K562 (cell line): ENCODE measurements at regions not wholly inside any gene's neighbourhood (a gene's known extent, or its start where the extent isn't known, plus 50 kb on each side); places are given as distances from the start of the nearest gene placed in this dataset.

ENCODE experiments used
- AFF4 ChIP-seq: sonication (generic); formaldehyde crosslinking; IDR thresholded peaks from 2 replicates; pipeline ENCODE4 v1.8.0; 2023; ENCODE audit warnings: mild to moderate bottlenecking, missing genetic modification reagents
- MTA3 ChIP-seq: fragments of 450-650 bp; formaldehyde crosslinking; IDR thresholded peaks from 2 replicates; pipeline ENCODE4 v1.6.1; 2017; ENCODE audit warnings: mild to moderate bottlenecking, borderline replicate concordance
- RNF2 ChIP-seq: sonication (generic); IDR thresholded peaks from 2 replicates; pipeline ENCODE4 v1.6.1; 2016
- WHSC1 ChIP-seq: IDR thresholded peaks from one replicate; pipeline ENCODE4 v1.6.1; 2012; ENCODE audit warnings: low read length, control low read depth, inconsistent platforms
- ZNF140 ChIP-seq: fragments of 250-450 bp; sonication (Bioruptor Pico); IDR thresholded peaks from 2 replicates; pipeline ENCODE4 v1.8.0; 2021; ENCODE audit warnings: moderate library complexity, mild to moderate bottlenecking, inconsistent platforms
- ZNF561 ChIP-seq: fragments of 450-650 bp; formaldehyde crosslinking; conservative IDR thresholded peaks from 2 replicates; pipeline ENCODE4 v1.4.0; 2020; ENCODE audit warnings: mild to moderate bottlenecking, moderate library complexity
- ZNF609 ChIP-seq: sonication (generic); formaldehyde crosslinking; IDR thresholded peaks from 2 replicates; pipeline ENCODE4 v1.8.1; 2023; ENCODE audit warnings: missing genetic modification reagents, mild to moderate bottlenecking, borderline replicate concordance

- no peak for TF ChIP-seq ZNF609
- no peak for TF ChIP-seq AFF4 (CRISPR knock-in tag)
- no peak for TF ChIP-seq ZNF561 (CRISPR knock-in tag)
- TF ChIP-seq WHSC1 = no peak
- no peak for TF ChIP-seq MTA3
- TF ChIP-seq ZNF140 = no peak
- TF ChIP-seq RNF2 = no peak
These were observed 93.3 kb upstream of the NLGN1 start (continued) for GRCh38 chr3:173304182-173304800.
